ENCODE measurements at regions not wholly inside any gene's neighbourhood (a gene's known extent, or its start where the extent isn't known, plus 50 kb on each side); places are given as distances from the start of the nearest gene placed in this dataset.
A peak's percentile ranks its signal among the peaks of the same experiment; 100 is the strongest.
"Not testable (repeated sequence)": the region's sequence is repeated elsewhere in the genome, so short reads cannot be mapped to it uniquely, and the experiment has no call there.

GRCh38 chr17:45554479-45554878 lies 64.0 kb upstream of the PLEKHM1 start:
- not testable (repeated sequence) for DNase-seq (ENCODE audit: low read depth)

GRCh38 chr17:45558821-45559220 lies 68.3 kb upstream of the PLEKHM1 start:
- not testable (repeated sequence) for DNase-seq (ENCODE audit: low read depth)

DNA sequence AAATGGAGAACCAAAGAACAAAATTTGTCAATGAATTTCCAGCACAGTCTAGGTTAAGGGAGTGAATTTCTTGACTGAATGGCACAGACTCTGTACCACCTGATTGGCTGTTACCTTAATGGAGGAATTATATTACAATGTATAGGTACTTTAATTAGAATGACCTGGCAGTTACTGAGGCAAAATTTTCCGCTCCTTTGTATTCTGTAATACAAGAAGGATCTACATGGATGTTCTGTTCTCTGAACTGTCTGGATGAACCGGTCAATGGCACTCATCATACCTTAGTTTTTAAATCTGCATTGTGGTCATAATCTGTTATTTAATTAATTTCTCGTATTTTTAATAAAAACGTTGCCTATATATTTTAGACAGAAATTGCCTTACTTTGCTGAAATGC lies 72.3 kb upstream of the PLEKHM1 start:
- not testable (repeated sequence) for DNase-seq (ENCODE audit: low read depth)

DNA sequence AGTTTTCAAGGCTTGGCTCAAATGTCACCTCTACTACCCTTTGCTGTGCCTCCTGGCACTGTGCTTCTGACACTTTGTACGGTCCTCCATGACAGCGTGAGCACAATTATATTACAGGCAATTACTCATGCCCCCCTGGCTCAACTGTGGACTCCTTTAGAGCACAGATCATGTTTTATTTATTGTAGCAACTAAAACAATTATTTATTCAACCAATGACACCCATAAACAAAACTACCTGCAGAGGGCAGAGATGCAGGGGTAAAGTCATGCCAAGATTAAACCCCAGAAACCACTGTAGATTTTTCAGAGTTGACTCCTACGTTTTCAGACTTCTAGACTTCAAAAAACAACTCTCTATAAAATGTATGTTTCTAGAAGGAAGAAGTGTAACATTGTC lies 72.8 kb upstream of the PLEKHM1 start:
- DNase-seq (ENCODE audit: low read depth): not testable (repeated sequence)

GRCh38 chr17:45568275-45568674 lies 77.8 kb upstream of the PLEKHM1 start:
- DNase-seq (ENCODE audit: low read depth): not testable (repeated sequence)

DNA sequence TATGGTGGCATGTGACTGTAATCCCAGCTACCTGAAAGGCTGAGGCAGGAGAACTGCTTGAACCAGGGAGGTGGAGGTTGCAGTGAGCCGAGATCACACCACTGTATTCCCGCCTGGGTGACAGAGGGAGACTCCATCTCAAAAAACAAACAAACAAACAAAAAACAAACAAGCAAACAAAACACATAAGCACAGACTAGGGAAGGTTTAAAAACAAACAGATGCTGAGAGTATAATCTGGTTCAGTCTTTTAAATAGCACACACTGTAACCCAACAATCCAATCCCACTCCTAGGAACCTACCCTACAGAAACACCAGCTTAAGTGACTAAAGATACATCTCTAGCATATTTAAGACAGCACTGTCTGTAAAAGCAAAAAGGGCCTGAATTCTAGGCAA lies 82.8 kb upstream of the PLEKHM1 start:
- not testable (repeated sequence) for DNase-seq (ENCODE audit: low read depth)

DNA sequence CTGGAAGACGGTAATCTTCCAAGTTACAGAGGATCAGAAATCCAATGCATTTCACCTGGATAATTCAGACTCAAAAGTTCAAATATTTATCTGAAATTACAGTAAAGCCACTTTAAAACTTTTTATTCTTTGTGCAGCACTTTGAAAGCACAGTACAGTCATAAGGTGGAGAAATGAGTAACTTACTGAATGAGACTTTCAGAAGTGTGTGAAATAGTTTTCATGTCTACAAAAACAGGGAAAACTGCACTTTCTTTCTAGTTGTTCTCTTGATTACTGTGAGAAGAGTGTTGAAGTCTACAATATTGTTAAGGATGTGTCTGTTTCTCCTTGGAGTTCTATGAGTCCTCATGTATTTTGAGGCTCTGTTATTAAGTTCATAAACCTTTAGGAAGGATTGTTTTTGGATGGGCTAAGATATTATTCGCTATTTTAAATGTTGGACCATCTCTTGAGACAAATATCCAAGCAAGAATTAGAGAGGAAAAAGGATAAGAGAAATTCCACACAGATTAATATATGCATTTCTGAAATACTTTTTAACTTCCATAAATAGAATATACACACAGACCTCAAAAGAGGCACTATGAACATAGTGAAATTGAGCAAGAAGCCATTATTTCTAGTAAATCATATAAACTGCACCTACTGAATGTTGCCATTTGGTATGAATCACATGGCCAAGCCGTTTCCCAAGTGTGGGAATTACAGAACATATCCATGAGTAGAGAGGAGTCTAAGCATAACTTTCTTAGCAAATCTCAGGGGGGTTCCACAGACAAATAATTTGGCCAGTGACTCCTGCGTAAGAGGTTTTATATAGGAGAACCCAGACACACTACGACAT lies 83.6 kb upstream of the PLEKHM1 start:
- no peak for DNase-seq (ENCODE audit: low read depth)

GRCh38 chr17:45575126-45575885 lies 84.8 kb upstream of the PLEKHM1 start:
- DNase-seq (ENCODE audit: low read depth): no peak

GRCh38 chr17:45576527-45577307 lies 86.2 kb upstream of the PLEKHM1 start:
- not testable (repeated sequence) for DNase-seq (ENCODE audit: low read depth)

GRCh38 chr17:45577571-45578279 lies 87.2 kb upstream of the PLEKHM1 start:
- DNase-seq (ENCODE audit: low read depth): no peak

GRCh38 chr17:45578516-45579455 lies 88.3 kb upstream of the PLEKHM1 start:
- DNase-seq (ENCODE audit: low read depth): no peak

DNA sequence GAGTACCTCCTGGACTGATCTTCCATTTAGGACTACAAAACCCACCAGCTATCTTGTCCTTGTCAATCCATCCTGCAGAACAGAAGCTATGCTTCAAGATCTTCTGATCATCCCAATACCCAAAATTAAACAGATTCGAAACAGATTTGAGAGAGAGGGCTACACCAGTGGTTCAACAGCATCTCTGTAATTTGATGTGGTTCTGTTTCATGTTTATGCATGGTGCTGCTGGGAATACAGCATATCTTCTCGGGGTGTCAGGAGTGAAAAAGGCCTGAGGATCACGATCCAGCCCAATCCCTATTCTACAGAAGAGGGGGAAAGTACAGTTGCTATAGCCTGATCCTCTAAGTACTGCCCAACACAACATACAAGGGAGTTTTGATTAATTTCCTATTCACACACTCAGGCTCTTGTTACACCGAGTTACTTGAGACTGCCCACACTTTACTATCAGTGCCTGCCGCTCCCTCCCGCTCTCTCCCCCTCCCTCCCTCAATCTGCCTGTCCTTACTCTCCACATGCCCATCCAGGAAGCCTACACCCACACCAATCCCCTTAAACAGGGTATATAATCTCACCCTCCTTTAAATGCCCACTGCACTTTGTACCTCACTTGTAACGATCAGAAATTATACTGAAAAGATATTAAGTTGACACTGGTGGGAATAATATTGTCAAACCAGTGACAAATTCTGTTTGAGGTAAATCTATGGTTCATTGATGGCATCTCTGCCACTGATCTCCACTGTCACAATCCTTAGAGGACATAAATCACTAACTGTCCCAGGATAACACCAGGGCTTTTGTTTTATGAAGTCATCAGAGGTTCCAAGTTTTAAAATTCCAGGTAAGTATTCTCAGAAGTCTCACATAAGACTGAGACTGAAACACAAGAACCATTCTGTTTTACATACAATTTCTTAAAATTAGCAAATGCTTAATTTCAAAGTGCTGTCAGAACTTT lies 89.3 kb upstream of the PLEKHM1 start:
- DNase-seq (ENCODE audit: low read depth): no peak

GRCh38 chr17:45580924-45581323 lies 90.4 kb upstream of the PLEKHM1 start:
- DNase-seq (ENCODE audit: low read depth): no peak

DNA sequence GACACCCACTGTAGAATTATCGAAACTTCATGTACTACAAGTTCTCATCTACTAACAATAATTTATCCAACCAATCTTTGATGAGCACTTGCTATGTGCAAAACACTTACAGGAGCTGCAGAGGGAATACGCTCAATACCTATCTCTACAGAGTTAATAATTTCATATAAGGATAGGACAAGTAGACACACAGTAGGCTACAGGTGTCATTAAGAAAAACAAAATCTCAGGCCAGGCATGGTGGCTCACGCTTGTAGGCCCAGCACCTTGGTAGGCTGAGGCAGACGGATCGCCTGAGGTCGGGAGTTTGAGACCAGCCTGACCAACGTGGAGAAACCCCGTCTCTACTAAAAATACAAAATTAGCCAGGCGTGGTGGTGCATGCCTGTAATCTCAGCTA lies 91.3 kb upstream of the PLEKHM1 start:
- DNase-seq (ENCODE audit: low read depth): no peak

- DNase-seq (ENCODE audit: low read depth): peak; percentile 40
Observed at GRCh38 chr17:45584092-45585036, 93.8 kb upstream of the PLEKHM1 start.

DNA sequence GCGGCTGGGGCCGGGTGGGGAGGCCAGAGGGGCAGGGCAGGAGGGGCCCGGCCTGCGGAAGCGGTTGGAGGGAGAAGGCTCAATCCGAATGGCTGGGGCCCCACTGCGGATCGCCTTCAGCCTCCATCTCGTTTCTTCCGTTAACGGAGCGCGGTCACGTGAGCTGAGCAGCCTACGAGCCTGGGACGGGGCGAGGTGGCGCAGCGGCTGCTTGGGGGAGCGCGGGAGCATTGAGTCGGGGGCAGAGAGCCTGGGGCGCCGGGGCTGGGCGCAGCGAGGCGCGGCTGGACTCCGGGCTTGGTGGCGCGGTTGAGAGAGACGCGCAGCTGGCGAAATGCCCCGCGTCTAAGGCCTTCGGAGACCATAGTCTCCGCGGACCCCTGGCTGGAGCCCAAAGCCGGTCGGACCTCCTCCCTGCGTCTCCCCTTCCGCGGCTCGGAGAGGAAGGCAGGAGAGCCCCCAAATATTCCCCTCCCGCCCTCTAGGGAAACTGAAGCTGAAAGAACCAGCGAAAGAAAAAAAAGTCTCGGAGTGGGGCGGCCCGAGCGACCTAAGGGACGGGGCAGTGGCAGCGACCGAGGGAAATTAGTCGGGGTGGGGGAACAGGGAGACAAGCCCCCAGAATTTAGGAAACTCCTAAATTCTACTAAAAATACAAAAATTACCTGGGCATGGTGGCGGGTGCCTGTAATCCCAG lies 94.7 kb upstream of the PLEKHM1 start:
- DNase-seq (ENCODE audit: low read depth): peak; percentile 76

DNA sequence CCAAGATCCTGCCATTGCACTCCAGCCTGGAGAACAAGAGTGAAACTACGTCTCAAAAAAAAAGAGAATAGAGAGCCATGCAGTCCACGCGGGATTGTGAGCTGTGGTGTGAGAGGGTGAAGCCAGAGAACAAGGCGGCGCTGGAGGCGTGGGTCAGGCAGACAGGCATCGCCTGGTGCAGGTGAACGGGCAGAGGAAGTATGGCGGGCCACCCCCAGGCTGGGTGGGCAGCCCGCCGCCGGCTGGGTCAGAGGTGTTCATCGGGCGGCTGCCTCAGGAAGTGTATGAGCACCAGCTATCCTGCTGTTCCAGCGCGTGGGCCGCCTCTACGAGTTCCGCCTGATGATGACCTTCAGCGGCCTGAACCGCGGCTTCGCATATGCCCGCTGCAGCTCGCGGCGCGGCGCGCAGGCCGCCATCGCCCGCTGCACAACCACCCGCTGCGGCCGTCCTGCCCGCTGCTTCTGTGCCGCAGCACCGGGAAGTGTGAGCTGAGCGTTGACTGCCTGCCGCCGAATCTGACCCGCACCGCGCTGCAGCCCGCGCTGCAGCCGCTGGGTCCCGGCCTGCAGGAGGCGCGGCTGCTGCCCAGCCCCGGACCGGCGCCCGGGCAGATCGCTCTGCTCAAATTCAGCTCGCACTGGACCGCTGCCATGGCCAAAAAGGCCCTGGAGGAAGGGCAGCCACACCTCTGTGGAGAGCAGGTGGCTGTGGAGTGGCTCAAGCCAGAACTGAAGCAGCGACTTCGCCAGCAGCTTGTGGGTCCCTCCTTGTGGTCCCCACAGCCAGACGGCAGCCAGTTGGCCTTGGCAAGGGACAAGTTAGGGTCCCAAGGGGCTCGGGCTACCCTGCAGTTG lies 95.5 kb upstream of the PLEKHM1 start:
- not testable (repeated sequence) for DNase-seq (ENCODE audit: low read depth)
